ENCODE measurements at regions not wholly inside any gene's neighbourhood (a gene's known extent, or its start where the extent isn't known, plus 50 kb on each side); places are given as distances from the start of the nearest gene placed in this dataset.
A peak's percentile ranks its signal among the peaks of the same experiment; 100 is the strongest.

GRCh38 chr12:34212651-34213050, 190.4 kb downstream of the ALG10 start:
- TF ChIP-seq CTCF (conservative IDR thresholded peaks at IDR 0.05; ENCODE audit: low read depth, low read length), result no peak
- no peak overlapping the region for H3K4me3 ChIP-seq (ENCODE audit: low read depth, low read length)
- DNase-seq (ENCODE audit: low read depth), result no peak

GRCh38 chr12:34214011-34214410, 191.7 kb downstream of the ALG10 start:
- no peak for DNase-seq (ENCODE audit: low read depth)
- no peak overlapping the region for H3K4me3 ChIP-seq (ENCODE audit: low read depth, low read length)
- TF ChIP-seq CTCF (conservative IDR thresholded peaks at IDR 0.05; ENCODE audit: low read depth, low read length), result no peak

GRCh38 chr12:34215213-34215892, 193.1 kb downstream of the ALG10 start:
- TF ChIP-seq CTCF (conservative IDR thresholded peaks at IDR 0.05; ENCODE audit: low read depth, low read length), result no peak
- no peak overlapping the region for H3K4me3 ChIP-seq (ENCODE audit: low read depth, low read length)
- DNase-seq (ENCODE audit: low read depth), result no peak

- no peak overlapping the region for H3K4me3 ChIP-seq (ENCODE audit: low read depth, low read length)
- DNase-seq (ENCODE audit: low read depth), result no peak
- no peak for TF ChIP-seq CTCF (conservative IDR thresholded peaks at IDR 0.05; ENCODE audit: low read depth, low read length)
These were observed 193.6 kb downstream of the ALG10 start for GRCh38 chr12:34215893-34216285.

- no peak overlapping the region for H3K4me3 ChIP-seq (ENCODE audit: low read depth, low read length)
- TF ChIP-seq CTCF (conservative IDR thresholded peaks at IDR 0.05; ENCODE audit: low read depth, low read length), result no peak
- no peak for DNase-seq (ENCODE audit: low read depth)
These were observed 195.4 kb downstream of the ALG10 start for GRCh38 chr12:34217660-34218059.

- peak overlapping the region; percentile 22 for H3K4me3 ChIP-seq (ENCODE audit: low read depth, low read length)
- DNase-seq (ENCODE audit: low read depth), result peak; percentile 75
- TF ChIP-seq CTCF (conservative IDR thresholded peaks at IDR 0.05; ENCODE audit: low read depth, low read length), result peak; percentile 86
These were observed 196.1 kb downstream of the ALG10 start for GRCh38 chr12:34218193-34219045.
